IPS-11a (cell line): ENCODE measurements at regions not wholly inside any gene's neighbourhood (a gene's known extent, or its start where the extent isn't known, plus 50 kb on each side); places are given as distances from the start of the nearest gene placed in this dataset.
"Not testable (repeated sequence)": the region's sequence is repeated elsewhere in the genome, so short reads cannot be mapped to it uniquely, and the experiment has no call there.

Source experiments
- H3K4me3 ChIP-seq: one replicate; pipeline ENCODE4 v1.5.1; 2013; ENCODE audit warnings: low read depth, low read length, control low read depth

DNA sequence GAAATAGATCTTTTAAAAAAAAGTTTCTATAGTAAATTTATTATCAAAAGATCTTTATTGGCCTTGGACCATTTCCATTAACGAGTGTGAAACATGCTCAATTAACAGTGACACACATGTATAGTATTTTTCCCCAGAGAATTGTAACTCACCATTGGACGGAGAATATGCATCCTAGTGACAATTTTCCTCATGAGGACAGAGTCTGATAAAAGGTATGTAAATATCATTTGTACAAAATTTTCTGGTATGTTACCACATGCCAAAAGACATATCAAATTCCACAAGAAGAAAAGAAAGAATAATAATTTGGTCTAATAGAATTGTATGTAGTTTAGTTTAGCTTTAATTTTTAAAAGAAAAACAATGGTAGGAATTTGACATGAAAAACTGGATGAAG, 1096.0 kb upstream of the FLRT2 start:
- no peak overlapping the region for H3K4me3 ChIP-seq

DNA sequence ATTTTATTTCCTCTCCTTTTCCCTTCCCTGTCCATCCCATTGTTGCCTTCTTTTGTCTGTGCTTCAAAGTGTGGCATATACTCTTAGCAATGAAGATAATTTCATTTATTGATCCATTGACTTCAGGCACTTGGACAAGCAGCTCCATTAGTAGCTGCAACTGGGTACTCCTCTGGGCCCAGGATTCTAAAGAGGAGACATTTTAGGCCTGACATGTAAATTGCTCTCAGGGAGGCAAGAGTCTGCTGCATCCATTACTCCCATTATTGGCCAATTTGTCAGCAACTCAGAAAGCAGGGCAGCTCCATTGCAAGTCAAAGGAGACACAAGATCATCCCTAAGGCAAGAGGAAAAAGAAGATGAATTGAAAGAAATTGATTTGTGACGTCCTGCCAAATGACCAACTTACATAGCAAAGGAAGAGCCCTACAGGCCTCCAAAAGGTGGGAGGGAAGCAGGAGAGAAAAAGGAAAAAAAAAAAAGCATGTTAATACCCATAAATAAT, 1094.1 kb upstream of the FLRT2 start:
- H3K4me3 ChIP-seq = no peak overlapping the region

DNA sequence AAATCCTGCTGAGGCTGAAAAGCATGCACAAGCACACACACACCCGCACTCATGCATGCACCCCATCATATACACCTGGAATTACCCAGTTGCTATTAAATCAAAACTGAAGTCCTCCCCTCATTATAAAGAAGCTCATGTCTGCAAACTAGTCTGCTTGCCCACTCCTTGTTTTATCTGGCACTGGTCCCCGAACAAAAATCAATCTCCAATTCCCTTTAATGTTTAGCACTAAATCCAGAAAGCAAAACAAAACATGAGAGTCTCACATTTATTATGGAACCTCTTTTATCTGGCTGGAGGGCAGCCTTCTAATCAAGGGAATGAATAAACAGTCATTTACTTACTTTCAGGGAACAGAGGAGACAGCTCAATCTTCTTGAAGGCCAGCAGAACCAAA, 1093.4 kb upstream of the FLRT2 start:
- no peak overlapping the region for H3K4me3 ChIP-seq

DNA sequence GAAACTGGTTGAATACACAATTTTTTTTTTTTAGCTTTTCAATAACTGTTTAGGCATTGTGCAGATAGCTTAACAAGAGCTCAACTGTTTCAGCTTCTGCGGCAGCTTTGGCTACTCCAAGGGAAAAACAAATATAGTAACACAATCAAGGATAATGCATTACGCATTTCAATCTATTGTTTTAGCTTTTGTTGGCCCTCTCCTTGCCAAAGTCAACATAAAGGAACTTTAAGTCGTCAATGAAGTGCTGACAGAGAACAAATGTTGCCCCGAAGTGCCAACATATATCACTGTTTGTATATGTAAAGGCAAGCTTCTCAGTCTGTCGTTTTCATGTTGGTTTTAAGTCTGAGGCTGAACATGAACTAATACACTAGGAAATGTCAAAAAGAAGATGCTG, 1087.4 kb upstream of the FLRT2 start:
- H3K4me3 ChIP-seq = no peak overlapping the region

DNA sequence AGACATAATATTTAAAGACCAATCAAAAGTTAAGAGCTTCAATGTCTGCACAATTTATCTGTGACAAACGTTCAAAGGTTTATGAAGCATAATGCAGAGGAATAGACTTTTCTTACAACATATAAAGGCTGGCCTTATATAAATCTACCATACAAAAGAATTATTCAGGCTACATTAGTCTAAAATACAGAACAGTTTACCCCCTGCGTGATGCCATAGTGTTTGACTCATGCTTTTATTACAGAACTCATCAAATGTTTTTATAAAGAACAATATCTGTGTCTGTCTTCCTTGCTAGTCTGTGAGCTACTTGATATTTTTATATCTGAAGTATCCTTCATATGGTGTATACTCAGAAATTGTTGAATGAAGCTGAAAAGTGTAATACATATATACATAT, 1084.5 kb upstream of the FLRT2 start:
- H3K4me3 ChIP-seq = no peak overlapping the region

DNA sequence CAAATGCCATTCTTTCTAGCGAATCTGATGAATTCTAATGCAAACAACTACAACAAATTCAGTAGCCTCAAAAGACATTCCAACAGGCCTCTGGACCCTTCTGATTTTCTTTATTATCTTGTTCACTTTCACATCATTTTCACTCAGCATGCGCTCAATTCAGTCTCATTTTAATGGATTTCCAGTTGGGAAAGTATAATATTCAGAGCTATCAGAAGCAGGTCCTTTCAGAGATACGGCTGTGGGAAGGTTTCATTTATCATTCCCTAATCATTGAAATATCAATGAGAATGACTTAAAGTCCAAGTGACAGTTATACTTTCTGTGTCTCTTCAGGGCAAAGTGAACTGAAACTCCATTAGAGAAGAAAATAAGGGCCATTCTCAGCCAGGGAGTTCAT, 1083.7 kb upstream of the FLRT2 start:
- H3K4me3 ChIP-seq = no peak overlapping the region

DNA sequence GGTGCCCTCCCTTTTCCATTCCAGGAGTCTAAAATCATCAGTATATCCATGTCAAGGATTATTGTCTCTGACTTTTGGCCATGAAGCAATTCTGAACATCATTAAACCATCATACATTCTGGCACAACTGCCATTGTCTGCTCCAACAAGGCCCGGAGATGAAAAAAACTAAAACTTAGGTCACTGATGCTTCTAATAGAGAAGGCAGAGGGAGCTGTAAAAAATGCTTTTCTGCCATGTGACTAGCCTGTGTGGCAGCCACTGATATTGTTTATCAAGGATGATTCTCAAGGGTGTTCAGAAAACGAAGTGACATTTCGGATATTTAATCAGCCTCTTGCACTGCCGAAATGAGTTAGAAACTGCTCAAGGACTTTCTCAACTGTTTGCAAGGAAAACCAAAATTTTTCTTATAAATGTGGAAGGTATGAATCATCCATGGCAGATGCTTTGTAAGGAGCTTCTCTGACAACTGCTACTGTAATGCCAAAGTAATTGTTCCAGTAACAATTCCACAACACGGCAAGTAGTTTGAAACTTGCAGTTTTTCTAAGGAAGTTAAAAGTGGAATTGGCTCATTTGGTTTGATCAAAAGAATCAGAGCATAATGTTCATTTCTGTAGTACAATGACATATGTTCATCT, 1076.5 kb upstream of the FLRT2 start:
- no peak overlapping the region for H3K4me3 ChIP-seq

DNA sequence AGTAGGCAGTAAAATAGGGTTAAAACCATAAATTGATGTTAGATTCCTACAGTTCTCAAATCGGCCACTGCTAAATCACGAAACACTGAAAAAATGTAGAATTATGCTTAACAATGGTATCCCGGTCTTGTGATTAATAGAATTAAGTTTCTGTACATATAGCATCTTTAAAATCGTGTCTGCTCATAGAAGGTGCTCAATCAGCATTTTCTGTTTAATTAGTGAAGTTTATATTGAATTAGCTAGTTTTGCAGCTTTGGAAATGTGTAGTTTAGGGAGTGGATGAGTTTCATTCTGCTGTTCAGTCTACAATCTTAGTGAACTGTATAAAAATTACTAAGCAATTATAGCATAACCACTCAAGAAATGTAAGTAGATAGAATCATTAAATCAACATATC, 1075.8 kb upstream of the FLRT2 start:
- no peak overlapping the region for H3K4me3 ChIP-seq

DNA sequence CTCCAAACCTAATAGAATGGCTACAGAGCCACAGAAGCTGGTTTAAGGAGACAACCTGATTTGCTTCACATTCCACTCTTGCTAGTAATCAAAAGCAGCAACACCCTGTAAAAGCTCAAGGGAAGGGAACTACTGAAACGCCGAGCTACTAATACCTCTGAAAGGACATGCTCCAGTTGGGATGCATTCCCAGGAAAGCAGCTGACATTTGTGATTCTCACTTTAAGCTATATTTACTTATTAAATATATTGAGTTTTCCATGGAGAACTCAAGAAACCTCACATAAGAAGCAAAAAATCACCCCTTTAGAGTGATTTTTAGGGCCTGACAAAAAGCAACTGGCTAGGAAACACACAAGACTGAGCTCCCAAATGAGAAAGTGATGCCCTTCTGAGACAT, 1073.0 kb upstream of the FLRT2 start:
- H3K4me3 ChIP-seq = no peak overlapping the region

DNA sequence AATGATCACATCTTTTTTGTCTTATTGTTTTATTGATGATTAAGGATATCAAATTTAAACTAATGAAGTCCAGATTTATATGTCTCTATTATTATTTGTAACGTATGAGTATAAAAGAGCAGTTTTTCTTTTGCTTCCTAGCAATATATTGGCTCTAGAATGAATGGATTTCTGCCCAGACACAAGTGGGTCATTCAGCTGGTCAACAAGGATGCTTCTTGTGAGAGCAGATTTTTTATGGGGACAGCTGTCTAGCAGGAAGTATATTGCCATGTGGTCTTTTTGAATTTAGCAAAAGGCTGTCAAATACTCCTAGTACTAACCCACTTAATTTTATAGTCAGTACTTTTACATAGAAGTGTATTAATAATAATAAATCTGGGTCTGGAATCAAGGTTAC, 1071.1 kb upstream of the FLRT2 start:
- no peak overlapping the region for H3K4me3 ChIP-seq

DNA sequence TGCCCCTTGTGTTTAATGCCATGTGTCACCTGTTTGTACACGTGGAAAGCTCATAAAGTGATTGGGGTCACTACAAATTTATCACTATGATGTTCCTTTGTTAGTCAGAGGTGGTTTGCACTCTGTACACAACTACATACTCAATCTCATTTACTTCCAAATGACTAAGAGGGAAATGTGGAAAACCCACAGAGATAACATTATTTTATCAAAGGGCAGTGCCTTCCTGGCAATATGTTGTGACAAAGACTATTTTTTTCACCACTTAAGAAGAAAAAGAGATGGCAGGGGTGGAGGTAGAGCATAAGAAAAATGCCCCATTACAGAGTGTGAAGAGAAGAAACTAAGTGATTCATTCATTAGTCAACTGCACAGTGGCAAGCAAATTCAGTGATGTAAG, 1064.1 kb upstream of the FLRT2 start:
- no peak overlapping the region for H3K4me3 ChIP-seq

DNA sequence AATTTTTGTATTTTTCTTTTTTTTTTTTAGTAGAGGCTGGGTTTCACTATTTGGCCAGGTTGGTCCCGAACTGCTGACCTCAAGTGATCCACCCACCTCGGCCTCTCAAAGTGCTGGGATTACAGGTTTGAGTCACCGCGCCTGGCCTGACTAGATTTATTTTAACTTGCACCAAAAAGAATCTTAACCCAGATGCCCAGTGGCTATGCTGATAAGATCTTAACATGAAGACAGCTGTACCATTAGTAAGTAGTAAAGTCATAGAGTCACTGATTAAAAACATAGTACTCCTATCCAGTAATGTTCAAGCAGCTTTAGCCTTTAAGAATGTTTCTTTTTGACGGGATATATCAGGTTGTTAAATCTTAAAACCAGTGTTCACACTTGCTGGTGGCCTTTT, 1061.8 kb upstream of the FLRT2 start:
- H3K4me3 ChIP-seq = no peak overlapping the region

DNA sequence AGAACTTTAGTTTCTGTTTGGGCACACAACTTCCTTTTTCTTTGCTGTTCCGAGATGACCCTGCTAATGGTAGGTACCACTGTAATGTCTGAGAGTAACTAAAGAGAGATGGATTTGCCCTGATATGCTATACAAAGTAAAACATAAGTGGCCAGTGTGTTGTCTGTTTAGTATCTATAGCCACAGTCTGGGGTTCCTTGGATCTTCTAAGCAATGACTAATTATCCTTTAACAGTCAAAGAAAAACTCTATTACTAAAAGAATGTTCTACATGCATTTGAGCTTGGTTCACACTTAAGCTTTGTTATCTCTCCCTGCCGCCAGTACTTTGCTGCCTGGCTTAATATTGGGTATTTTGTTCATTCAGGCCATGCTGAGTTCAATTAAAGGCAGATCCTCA, 1051.9 kb upstream of the FLRT2 start:
- H3K4me3 ChIP-seq = no peak overlapping the region

DNA sequence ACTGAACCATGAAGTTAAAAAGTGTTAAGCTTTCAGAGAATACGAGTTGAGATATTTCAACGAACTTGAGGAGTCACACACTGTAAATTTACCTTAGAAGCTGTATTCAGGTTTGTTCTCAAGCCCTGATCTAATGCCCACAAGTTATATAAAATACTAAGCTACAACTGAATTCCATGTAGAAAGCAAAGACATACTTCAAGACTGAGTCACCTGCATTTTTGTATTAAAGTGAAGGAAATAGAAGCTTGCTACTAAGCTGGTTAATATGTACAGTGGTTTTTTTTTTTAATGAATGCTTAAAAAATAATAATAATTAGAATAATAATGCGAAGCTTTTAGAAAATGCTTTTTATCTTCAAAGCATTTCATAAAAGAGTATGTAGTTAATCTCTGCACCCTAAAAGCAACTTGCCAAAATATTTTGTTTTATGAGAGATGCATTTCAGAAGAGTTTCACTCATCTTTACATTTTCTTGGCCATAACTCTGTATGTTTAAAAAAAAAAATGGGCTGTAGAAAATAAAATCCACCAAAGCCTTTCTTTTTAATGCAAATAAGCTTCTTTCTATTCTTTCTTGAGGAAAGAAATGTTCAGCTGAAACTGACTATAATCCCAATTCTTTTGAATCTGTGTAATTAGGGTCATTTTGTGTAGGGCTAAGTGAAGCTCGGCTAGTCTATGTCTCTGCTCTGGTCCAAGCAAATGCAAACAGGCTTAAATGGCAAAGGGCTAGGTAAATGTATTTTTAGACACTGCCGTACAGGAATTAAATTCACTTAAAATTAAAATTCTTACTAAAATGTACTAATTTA, 1047.5 kb upstream of the FLRT2 start:
- H3K4me3 ChIP-seq = no peak overlapping the region

DNA sequence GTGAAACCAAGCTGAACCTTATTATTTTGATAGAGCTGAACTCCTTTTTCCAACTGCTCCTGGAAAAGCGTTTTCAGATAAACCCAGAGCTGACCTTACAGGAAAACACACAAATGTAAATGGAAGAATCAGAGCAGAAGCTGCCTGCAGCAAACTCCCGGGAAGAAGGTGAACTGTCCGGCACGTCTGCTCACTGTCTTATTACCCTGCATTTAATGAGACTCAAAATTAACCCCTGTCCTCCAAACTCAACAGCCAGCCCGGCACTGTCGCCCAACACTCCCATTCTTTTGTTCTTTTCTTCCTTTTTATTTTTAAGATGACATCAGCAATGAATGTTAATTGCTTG, 1046.9 kb upstream of the FLRT2 start:
- H3K4me3 ChIP-seq = no peak overlapping the region

DNA sequence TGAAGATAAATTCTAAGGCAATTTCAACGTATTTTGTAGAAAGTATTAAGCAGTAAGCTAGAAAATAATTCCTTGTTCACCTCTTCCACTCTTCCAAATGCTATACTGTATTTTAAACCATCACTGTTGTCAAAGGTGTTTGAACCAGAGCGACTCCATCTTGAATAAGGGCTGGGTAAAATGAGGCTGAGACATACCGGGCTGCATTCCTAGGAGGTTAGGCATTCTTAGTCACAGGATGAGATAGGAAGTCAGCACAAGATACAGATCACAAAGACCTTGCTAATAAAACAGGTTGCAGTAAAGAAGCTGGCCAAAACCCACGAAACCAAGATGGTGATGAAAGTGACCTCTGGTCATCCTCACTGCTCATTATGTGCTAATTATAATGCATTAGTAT, 1045.7 kb upstream of the FLRT2 start:
- H3K4me3 ChIP-seq = not testable (repeated sequence)

DNA sequence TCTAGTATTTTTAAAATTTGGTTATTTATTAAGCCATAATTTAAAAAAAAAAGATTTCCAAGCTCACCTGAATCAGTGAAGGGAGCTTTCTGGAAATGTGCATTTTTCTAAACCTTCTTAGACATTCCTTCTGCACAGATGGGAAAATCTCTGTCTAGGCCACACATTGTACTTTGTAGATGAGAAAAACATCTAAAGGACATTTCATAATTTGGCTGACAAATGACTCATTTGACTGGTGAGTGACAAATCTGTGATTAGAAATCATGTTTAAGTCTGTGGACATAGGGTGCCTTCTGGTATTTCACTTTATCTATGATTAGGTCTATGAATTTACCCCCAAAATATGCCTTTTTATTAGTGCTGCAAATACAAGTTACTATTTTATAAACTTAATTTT, 1044.9 kb upstream of the FLRT2 start:
- no peak overlapping the region for H3K4me3 ChIP-seq

DNA sequence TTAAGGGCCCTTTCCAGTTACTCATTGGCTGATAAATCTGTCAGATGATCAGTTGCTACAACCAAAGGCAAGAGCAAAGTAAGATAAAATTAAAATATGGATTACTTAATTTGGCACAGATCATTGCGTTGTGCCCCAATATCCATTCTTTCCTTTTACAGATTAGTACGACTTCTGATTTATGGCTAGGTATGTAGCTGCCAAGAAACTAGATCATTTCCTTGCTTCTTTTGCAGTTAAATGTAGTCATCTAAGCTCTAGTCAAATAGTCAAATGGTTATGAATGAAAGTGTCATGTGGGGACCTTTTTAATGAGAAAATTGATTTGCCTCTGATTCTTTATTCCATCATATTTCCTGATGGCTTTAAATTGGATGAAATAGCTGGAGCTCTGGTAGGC, 1039.9 kb upstream of the FLRT2 start:
- H3K4me3 ChIP-seq = no peak overlapping the region

DNA sequence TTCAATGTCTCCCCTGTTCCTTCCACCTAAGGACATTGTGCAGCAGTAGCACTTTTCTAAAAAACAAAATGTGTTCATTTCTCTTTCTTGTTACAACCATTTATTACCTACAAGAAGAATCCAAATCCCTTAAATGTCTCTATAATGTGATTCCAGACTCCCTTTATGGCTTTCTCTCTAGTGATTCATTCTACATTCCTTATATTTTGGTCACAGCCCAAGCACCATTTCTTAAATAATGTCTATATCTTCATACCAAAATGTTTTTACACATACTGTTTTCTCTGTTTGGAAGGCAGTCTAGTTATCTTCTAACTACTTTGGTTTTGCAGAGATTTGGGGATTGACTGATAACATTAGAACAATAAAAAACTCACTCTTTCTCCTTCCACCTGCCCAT, 1037.3 kb upstream of the FLRT2 start:
- H3K4me3 ChIP-seq = no peak overlapping the region

DNA sequence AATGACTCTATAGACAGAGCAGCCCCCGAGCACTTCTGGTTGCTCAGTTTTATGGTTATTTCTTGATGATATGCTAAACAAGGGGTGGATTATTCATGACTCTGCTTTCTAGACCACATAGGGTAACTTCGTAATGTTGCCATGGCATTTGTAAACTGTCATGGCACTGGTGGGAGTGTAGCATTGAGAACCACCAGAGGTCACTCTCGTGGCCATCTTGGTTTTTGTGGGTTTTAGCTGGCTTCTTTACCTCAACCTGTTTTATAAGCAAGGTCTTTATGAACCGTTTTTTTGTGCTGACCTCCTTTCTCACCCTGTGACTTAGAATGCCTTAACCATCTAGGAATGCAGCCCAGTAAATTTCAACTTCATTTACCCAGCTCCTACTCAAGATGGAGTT, 1036.2 kb upstream of the FLRT2 start:
- no peak overlapping the region for H3K4me3 ChIP-seq

DNA sequence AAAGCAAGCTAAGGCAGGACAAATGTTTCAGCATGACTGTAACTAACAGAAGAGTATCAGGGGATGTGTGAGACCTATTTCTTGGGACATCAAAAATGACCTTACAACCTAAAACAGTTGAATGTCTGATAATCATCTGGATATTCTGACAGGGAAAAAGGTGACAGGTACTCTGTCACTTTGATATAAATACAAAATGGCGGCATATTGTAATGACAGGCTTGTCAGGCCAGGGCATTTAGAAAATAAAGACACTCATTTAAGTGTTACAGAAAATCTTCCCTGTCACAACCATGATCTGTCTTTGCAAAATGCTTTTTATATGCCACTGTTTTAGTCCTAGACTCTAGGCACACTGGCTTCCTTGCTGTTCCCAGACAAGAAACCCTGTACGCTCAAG, 1033.3 kb upstream of the FLRT2 start:
- H3K4me3 ChIP-seq = no peak overlapping the region

DNA sequence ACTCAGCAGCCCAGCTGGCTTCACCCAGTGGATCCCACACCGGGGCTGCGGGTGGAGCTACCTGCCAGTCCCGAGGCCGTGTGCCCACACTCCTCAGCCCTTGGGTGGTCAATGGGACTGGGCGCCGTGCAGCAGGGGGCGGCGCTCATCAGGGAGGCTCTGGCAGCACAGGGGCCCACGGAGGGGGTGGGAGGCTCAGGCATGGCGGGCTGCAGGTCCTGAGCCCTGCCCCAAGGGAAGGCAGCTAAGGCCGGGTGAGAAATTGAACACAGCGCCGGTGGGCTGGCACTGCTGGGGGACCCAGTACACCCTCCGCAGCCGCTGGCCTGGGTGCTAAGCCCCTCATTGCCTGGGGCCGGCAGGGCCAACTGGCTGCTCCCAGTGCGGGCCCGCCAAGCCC, 1017.1 kb upstream of the FLRT2 start:
- H3K4me3 ChIP-seq = not testable (repeated sequence)

DNA sequence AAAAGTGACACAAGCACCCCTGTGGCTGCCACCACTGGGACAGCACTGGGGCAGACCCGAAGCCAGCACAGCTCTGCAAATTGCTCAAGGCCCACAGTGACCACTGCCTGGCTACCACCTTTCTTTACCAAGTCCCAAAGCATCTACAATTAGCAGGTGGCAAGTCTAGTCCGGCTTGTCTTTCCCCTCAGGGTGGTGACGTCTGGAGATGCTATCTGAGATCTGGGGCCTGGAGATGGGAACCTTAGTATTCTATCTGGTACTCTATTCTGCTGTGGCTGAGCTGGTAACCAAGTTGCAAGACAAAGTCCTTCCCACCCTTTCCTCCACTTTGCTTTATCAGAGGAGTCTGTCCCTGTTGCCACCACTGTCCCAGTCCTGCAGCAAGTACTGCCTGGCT, 1010.1 kb upstream of the FLRT2 start:
- H3K4me3 ChIP-seq = no peak overlapping the region
